ENCODE measurements at regions not wholly inside any gene's neighbourhood (a gene's known extent, or its start where the extent isn't known, plus 50 kb on each side); places are given as distances from the start of the nearest gene placed in this dataset.

- no peak overlapping the region for H2BK20ac ChIP-seq (ENCODE audit: low read depth, low read length)
- no peak overlapping the region for H2AK9ac ChIP-seq (replicated peaks; ENCODE audit: low read depth, low read length, poor library complexity)
- DNase-seq: no peak
- H2BK5ac ChIP-seq (ENCODE audit: low read depth, low read length, poor library complexity, severe bottlenecking): no peak overlapping the region
- no peak overlapping the region for H3K56ac ChIP-seq (ENCODE audit: extremely low read depth, insufficient read depth, low read length)
- no peaks in the 10 kb centered on the region for H3K27me3 ChIP-seq (ENCODE audit: control insufficient read depth, insufficient read depth, low read length)
- no peak overlapping the region for H3K9ac ChIP-seq (ENCODE audit: low read depth, low read length)
- no peaks in the 10 kb centered on the region for H3K9me1 ChIP-seq (ENCODE audit: insufficient read depth, low read length)
- no peak overlapping the region for H3K23ac ChIP-seq (ENCODE audit: low read depth, low read length)
- in situ Hi-C loops (cut with MboI; ENCODE audit: low sequenced_read_pairs): no loop called here
- H4K91ac ChIP-seq (ENCODE audit: insufficient read depth, low read depth, low read length): no peak overlapping the region
- BruUV-seq (replicated peaks): no TSS peak
- no peaks in the 10 kb centered on the region for H3K36me3 ChIP-seq (ENCODE audit: control insufficient read depth, insufficient read depth, low read length)
- no peak overlapping the region for H3K4ac ChIP-seq (ENCODE audit: low read depth, low read length)
- 0 out of 2 replicates have a peak overlapping the region, but pooled peaks have one; percentile 17 for H3K14ac ChIP-seq (replicated peaks; ENCODE audit: low read depth, low read length)
- no peak for ATAC-seq (ENCODE audit: low read depth)
- H3K27ac ChIP-seq (ENCODE audit: insufficient read depth, low read length): no peak overlapping the region
- no peak overlapping the region for H2BK120ac ChIP-seq (ENCODE audit: low read depth, low read length)
- no peak overlapping the region for H3K4me2 ChIP-seq (ENCODE audit: low read depth, low read length)
- H4K8ac ChIP-seq (ENCODE audit: low read depth in 2 of 2, low read length in 2 of 2): no peak overlapping the region
- no peak overlapping the region for H2BK15ac ChIP-seq (ENCODE audit: low read depth, low read length)
- H4K5ac ChIP-seq (ENCODE audit: low read depth, low read length): no peak overlapping the region
- no peaks in the 10 kb centered on the region for H3K79me1 ChIP-seq (ENCODE audit: low read depth in 1 of 2, low read length in 2 of 2)
- ChIA-PET CTCF (interaction anchor here (0.7 kb wide), 1 partner anchor 201 kb away, joined by 3 read pairs; no protein-coding TSS in a partner anchor), POLR2A (ENCODE audit: unreplicated experiment) (no interaction called here)
- intact Hi-C loops (cut with micrococcal nuclease): no loop called here
- no peak for TF ChIP-seq RCOR1 (IDR thresholded peaks at IDR 0.05; ENCODE audit: insufficient replicate concordance, low read length)
- no peak for TF ChIP-seq BHLHE40 (IDR thresholded peaks at IDR 0.05; ENCODE audit: low read depth, low read length)
- no peak for TF ChIP-seq ELK1 (IDR thresholded peaks at IDR 0.05; ENCODE audit: borderline replicate concordance, low read depth, low read length)
- no peak for TF ChIP-seq MXI1 (IDR thresholded peaks at IDR 0.05; ENCODE audit: borderline replicate concordance, low read depth, low read length)
- TF ChIP-seq CHD1 (IDR thresholded peaks at IDR 0.05; ENCODE audit: low read depth, low read length): no peak
- TF ChIP-seq FOS (IDR thresholded peaks at IDR 0.05; ENCODE audit: low read depth, low read length): no peak
- TF ChIP-seq RFX5 (IDR thresholded peaks at IDR 0.05; ENCODE audit: low read depth, low read length): no peak
- no peak for TF ChIP-seq MAFK (IDR thresholded peaks at IDR 0.05; ENCODE audit: low read depth, low read length)
- TF ChIP-seq POLR2A (IDR thresholded peaks at IDR 0.05; ENCODE audit: low read depth, low read length): no peak
- TF ChIP-seq NFE2L2 (IDR thresholded peaks at IDR 0.05; ENCODE audit: low read depth, low read length): no peak
- TF ChIP-seq SMC3 (IDR thresholded peaks at IDR 0.05; ENCODE audit: low read depth, low read length): no peak
- TF ChIP-seq CEBPB (IDR thresholded peaks at IDR 0.05; ENCODE audit: low read depth, low read length): no peak
- TF ChIP-seq, protein P1, sequence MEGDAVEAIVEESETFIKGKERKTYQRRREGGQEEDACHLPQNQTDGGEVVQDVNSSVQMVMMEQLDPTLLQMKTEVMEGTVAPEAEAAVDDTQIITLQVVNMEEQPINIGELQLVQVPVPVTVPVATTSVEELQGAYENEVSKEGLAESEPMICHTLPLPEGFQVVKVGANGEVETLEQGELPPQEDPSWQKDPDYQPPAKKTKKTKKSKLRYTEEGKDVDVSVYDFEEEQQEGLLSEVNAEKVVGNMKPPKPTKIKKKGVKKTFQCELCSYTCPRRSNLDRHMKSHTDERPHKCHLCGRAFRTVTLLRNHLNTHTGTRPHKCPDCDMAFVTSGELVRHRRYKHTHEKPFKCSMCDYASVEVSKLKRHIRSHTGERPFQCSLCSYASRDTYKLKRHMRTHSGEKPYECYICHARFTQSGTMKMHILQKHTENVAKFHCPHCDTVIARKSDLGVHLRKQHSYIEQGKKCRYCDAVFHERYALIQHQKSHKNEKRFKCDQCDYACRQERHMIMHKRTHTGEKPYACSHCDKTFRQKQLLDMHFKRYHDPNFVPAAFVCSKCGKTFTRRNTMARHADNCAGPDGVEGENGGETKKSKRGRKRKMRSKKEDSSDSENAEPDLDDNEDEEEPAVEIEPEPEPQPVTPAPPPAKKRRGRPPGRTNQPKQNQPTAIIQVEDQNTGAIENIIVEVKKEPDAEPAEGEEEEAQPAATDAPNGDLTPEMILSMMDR (conservative IDR thresholded peaks at IDR 0.05; ENCODE audit: low read depth, low read length): no peak
- TF ChIP-seq RAD21 (IDR thresholded peaks at IDR 0.05; ENCODE audit: low read length): no peak
- TF ChIP-seq USF2 (IDR thresholded peaks at IDR 0.05; ENCODE audit: low read depth, low read length): no peak
- H3K18ac ChIP-seq (ENCODE audit: low read depth, low read length): no peak overlapping the region
- H3K4me3 ChIP-seq (ENCODE audit: insufficient read depth, low read depth, low read length): no peak overlapping the region
- no CpG with 5 or more reads among the region's 1 CpG for WGBS, 2 experiments (ENCODE audit: extremely low coverage in 2 of 2, insufficient read length in 1 of 2)
- peaks cover 4% of the 10 kb centered on the region; the same call in 1 of the 2 replicates for H3K4me1 ChIP-seq (ENCODE audit: control insufficient read depth, insufficient read depth, low read length)
- no peak overlapping the region for H2AFZ ChIP-seq (replicated peaks; ENCODE audit: low read length, poor library complexity)
- H3K9me3 ChIP-seq (ENCODE audit: control insufficient read depth, insufficient read depth, low read length): no peaks in the 10 kb centered on the region
- H4K20me1 ChIP-seq (ENCODE audit: insufficient read depth, low read length): no peaks in the 10 kb centered on the region
- dilution Hi-C loops (cut with HindIII; ENCODE audit: low sequenced_read_pairs, unreplicated experiment): no loop called here
- H2AK5ac ChIP-seq (ENCODE audit: low read depth, low read length): no peak overlapping the region
Measured at GRCh38 chr12:18823461-18823860, 85.5 kb downstream of the CAPZA3 start.

Data from IMR-90 (cell line).